ENCODE measurements at regions not wholly inside any gene's neighbourhood (a gene's known extent, or its start where the extent isn't known, plus 50 kb on each side); places are given as distances from the start of the nearest gene placed in this dataset.

DNA sequence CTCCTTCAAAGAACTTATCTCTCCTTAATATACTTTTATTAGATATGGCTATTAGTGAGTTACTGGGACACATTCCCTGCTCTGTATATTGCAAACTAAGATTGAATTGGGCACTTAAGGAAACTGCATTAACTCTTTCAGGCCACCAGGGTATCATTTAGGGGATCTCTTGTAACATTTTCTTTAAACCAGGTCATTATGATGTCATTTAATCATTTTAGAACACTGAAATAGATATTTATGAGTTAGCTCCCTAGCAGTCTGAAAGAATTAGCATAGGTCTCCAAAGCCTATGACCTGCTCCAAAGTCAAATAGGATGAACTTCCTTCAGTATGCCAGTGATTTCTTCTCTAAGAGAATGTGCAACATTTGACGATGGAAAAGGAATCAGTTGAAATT, 506.9 kb downstream of the FOXG1 start:
- TF ChIP-seq POLR2A (IDR thresholded peaks at IDR 0.05; ENCODE audit: low read length) (no peak), GATA1 (IDR thresholded peaks at IDR 0.05; ENCODE audit: low read depth, low read length) (no peak)
